ENCODE measurements at regions not wholly inside any gene's neighbourhood (a gene's known extent, or its start where the extent isn't known, plus 50 kb on each side); places are given as distances from the start of the nearest gene placed in this dataset.

GRCh38 chr13:106011600-106011999 is 523.9 kb downstream of the EFNB2 start:
- Histone ChIP-seq H3K27me3 (no peaks in the 10 kb centered on the region), H3K9me3 (no peaks in the 10 kb centered on the region)
- TF ChIP-seq CTCF (IDR thresholded peaks at IDR 0.05), result no peak

GRCh38 chr13:106010836-106011235 is 524.6 kb downstream of the EFNB2 start:
- no peak overlapping the region for H3K27ac ChIP-seq
- no peaks in the 10 kb centered on the region for H3K9me3 ChIP-seq
- no peaks in the 10 kb centered on the region for H3K27me3 ChIP-seq
- no peaks in the 10 kb centered on the region for H3K36me3 ChIP-seq
- H3K4me1 ChIP-seq (ENCODE audit: control insufficient read depth in 1 of 2, insufficient read depth in 1 of 2, low read depth in 1 of 2, low read length in 1 of 2), result no peaks in the 10 kb centered on the region
- no peak overlapping the region for H3K4me3 ChIP-seq (ENCODE audit: low read depth in 1 of 2, low read length in 1 of 2)
- TF ChIP-seq CTCF (IDR thresholded peaks at IDR 0.05), result no peak

More at GRCh38 chr13:106011600-106011999, 523.9 kb downstream of the EFNB2 start:
- Histone ChIP-seq H3K4me1 (ENCODE audit: control insufficient read depth in 1 of 2, insufficient read depth in 1 of 2, low read depth in 1 of 2, low read length in 1 of 2) (no peaks in the 10 kb centered on the region), H3K4me3 (ENCODE audit: low read depth in 1 of 2, low read length in 1 of 2) (no peak overlapping the region), H3K36me3 (no peaks in the 10 kb centered on the region), H3K27ac (no peak overlapping the region)

GRCh38 chr13:106008540-106008939 is 526.9 kb downstream of the EFNB2 start:
- TF ChIP-seq CTCF (IDR thresholded peaks at IDR 0.05), result no peak
- H3K4me3 ChIP-seq (ENCODE audit: low read depth in 1 of 2, low read length in 1 of 2), result no peak overlapping the region
- no peaks in the 10 kb centered on the region for H3K4me1 ChIP-seq (ENCODE audit: control insufficient read depth in 1 of 2, insufficient read depth in 1 of 2, low read depth in 1 of 2, low read length in 1 of 2)
- no peak overlapping the region for H3K27ac ChIP-seq
- no peaks in the 10 kb centered on the region for H3K27me3 ChIP-seq
- no peaks in the 10 kb centered on the region for H3K36me3 ChIP-seq
- no peaks in the 10 kb centered on the region for H3K9me3 ChIP-seq

GRCh38 chr13:106007156-106007555 is 528.3 kb downstream of the EFNB2 start:
- H3K36me3 ChIP-seq, result no peaks in the 10 kb centered on the region
- no peak overlapping the region for H3K4me3 ChIP-seq (ENCODE audit: low read depth in 1 of 2, low read length in 1 of 2)
- TF ChIP-seq CTCF (IDR thresholded peaks at IDR 0.05), result no peak
- H3K9me3 ChIP-seq, result no peaks in the 10 kb centered on the region
- H3K4me1 ChIP-seq (ENCODE audit: control insufficient read depth in 1 of 2, insufficient read depth in 1 of 2, low read depth in 1 of 2, low read length in 1 of 2), result no peaks in the 10 kb centered on the region
- no peaks in the 10 kb centered on the region for H3K27me3 ChIP-seq
- H3K27ac ChIP-seq, result no peak overlapping the region

GRCh38 chr13:106003651-106004050 is 531.8 kb downstream of the EFNB2 start:
- H3K4me1 ChIP-seq (ENCODE audit: control insufficient read depth in 1 of 2, insufficient read depth in 1 of 2, low read depth in 1 of 2, low read length in 1 of 2), result no peaks in the 10 kb centered on the region
- H3K4me3 ChIP-seq (ENCODE audit: low read depth in 1 of 2, low read length in 1 of 2), result no peak overlapping the region
- no peaks in the 10 kb centered on the region for H3K36me3 ChIP-seq
- H3K9me3 ChIP-seq, result no peaks in the 10 kb centered on the region
- H3K27me3 ChIP-seq, result no peaks in the 10 kb centered on the region
- no peak for TF ChIP-seq CTCF (IDR thresholded peaks at IDR 0.05)
- H3K27ac ChIP-seq, result no peak overlapping the region

GRCh38 chr13:106001443-106001842 is 534.0 kb downstream of the EFNB2 start:
- Histone ChIP-seq H3K9me3 (no peaks in the 10 kb centered on the region), H3K4me3 (ENCODE audit: low read depth in 1 of 2, low read length in 1 of 2) (no peak overlapping the region), H3K4me1 (ENCODE audit: control insufficient read depth in 1 of 2, insufficient read depth in 1 of 2, low read depth in 1 of 2, low read length in 1 of 2) (no peaks in the 10 kb centered on the region), H3K36me3 (no peaks in the 10 kb centered on the region), H3K27me3 (no peaks in the 10 kb centered on the region), H3K27ac (no peak overlapping the region)
- TF ChIP-seq CTCF (IDR thresholded peaks at IDR 0.05), result no peak

Data from neutrophil (primary cell).